Gastrocnemius medialis (tissue), 4 donors: ENCODE measurements at regions not wholly inside any gene's neighbourhood (a gene's known extent, or its start where the extent isn't known, plus 50 kb on each side); places are given as distances from the start of the nearest gene placed in this dataset.

ENCODE experiments used
- ATAC-seq, 2 donors: fragments of 150-250 bp; one replicate each; pipeline ENCODE4 v1.9.1; 2016
- DNase-seq, 2 donors: peaks; one replicate each; pipeline ENCODE4 v3.0.0-alpha.2; 2019
- H3K27ac ChIP-seq, 4 donors: fragments of 200-600 bp; sonication (generic); 1 replicate in 1 of 4; 2 replicates in 3 of 4; pipeline ENCODE4 v1.5.1; 2016 to 2018; ENCODE audit warnings: mild to moderate bottlenecking in 2 of 4, moderate library complexity in 1 of 4
- H3K27me3 ChIP-seq, 3 donors: fragments of 200-600 bp; sonication (generic) in 2 of 3; 1 replicate in 1 of 3; 2 replicates in 2 of 3; pipeline versions ENCODE4 v1.5.1 to v1.6.0; 2016 to 2019; ENCODE audit warnings: mild to moderate bottlenecking in 1 of 3, moderate library complexity in 1 of 3
- H3K36me3 ChIP-seq, 2 donors: fragments of 200-600 bp; sonication (generic) in 1 of 2; one replicate each; pipeline ENCODE4 v1.5.1; 2017 to 2018
- H3K4me1 ChIP-seq, 2 donors: fragments of 200-600 bp; sonication (generic) in 1 of 2; one replicate each; pipeline ENCODE4 v1.5.1; 2016 to 2017; ENCODE audit warnings: mild to moderate bottlenecking in 2 of 2
- H3K4me3 ChIP-seq, 4 donors: fragments of 200-600 bp; sonication (generic) in 3 of 4; 1 replicate in 1 of 4; 2 replicates in 3 of 4; pipeline ENCODE4 v1.5.1; 2016 to 2019; ENCODE audit warnings: mild to moderate bottlenecking in 2 of 4
- H3K9me3 ChIP-seq, 3 donors: fragments of 200-600 bp; sonication (generic) in 2 of 3; 1 replicate in 1 of 3; 2 replicates in 2 of 3; pipeline ENCODE4 v1.5.1; 2016 to 2019
- CTCF ChIP-seq, 5 experiments: fragments of 450-650 bp in 3 of 5; fragments of 200-600 bp in 2 of 5; sonication (generic) in 2 of 5; IDR thresholded peaks in 4 of 5; conservative IDR thresholded peaks in 1 of 5; 1 replicate in 4 of 5; 2 replicates in 1 of 5; pipeline ENCODE4 v1.5.1; 2016 to 2019; ENCODE audit warnings: antibody characterized with exemption in 5 of 5, mild to moderate bottlenecking in 3 of 5, moderate library complexity in 3 of 5
- POLR2A ChIP-seq, 2 donors: fragments of 450-650 bp; IDR thresholded peaks; one replicate each; pipeline ENCODE4 v1.6.1; 2017; ENCODE audit warnings: antibody characterized with exemption in 2 of 2, mild to moderate bottlenecking in 2 of 2, moderate library complexity in 2 of 2
- in situ Hi-C, 4 donors: fragments of 200-750 bp; cut with MboI; loops; one replicate each; pipeline versions ENCODE4 v1.15.0 to v1.8.0; 2017; ENCODE audit warnings: low sequenced_read_pairs in 4 of 4
- intact Hi-C: fragments of 100-400 bp; cut with DNase I; formaldehyde crosslinking; loops from one replicate; pipeline ENCODE4 v1.15.1; 2023; ENCODE audit warnings: low total_unique reads

- intact Hi-C loops (no loop called here), in situ Hi-C loops (no loop called here)
- Histone ChIP-seq H3K36me3 (no peaks in the 10 kb centered on the region), H3K4me3 (no peak overlapping the region), H3K27ac (no peak overlapping the region), H3K27me3 (no peaks in the 10 kb centered on the region), H3K4me1 (no peaks in the 10 kb centered on the region), H3K9me3 (no peaks in the 10 kb centered on the region)
- TF ChIP-seq CTCF (IDR thresholded peaks at IDR 0.05 in 4 of 5, conservative IDR thresholded peaks at IDR 0.05 in 1 of 5) (no peak), POLR2A (IDR thresholded peaks at IDR 0.05) (no peak)
- ATAC-seq, result no peak
- DNase-seq, result no peak
These were observed 145.6 kb downstream of the LRIG3 start for GRCh38 chr12:58774731-58775130.

- Histone ChIP-seq H3K27me3 (no peaks in the 10 kb centered on the region), H3K4me3 (no peak overlapping the region), H3K9me3 (no peaks in the 10 kb centered on the region), H3K36me3 (no peaks in the 10 kb centered on the region), H3K27ac (no peak overlapping the region), H3K4me1 (no peaks in the 10 kb centered on the region)
- in situ Hi-C loops (no loop called here), intact Hi-C loops (no loop called here)
- DNase-seq (no peak), ATAC-seq (no peak)
- TF ChIP-seq POLR2A (IDR thresholded peaks at IDR 0.05) (no peak), CTCF (IDR thresholded peaks at IDR 0.05 in 4 of 5, conservative IDR thresholded peaks at IDR 0.05 in 1 of 5) (no peak)
These were observed 144.9 kb downstream of the LRIG3 start for GRCh38 chr12:58775396-58775795.

- in situ Hi-C loops (no loop called here), intact Hi-C loops (no loop called here)
- Histone ChIP-seq H3K4me3 (no peak overlapping the region), H3K27me3 (no peaks in the 10 kb centered on the region), H3K36me3 (no peaks in the 10 kb centered on the region), H3K27ac (no peak overlapping the region), H3K4me1 (no peaks in the 10 kb centered on the region), H3K9me3 (no peaks in the 10 kb centered on the region)
- DNase-seq (no peak), ATAC-seq (no peak)
- TF ChIP-seq POLR2A (IDR thresholded peaks at IDR 0.05), result no peak
- no peak for TF ChIP-seq CTCF (IDR thresholded peaks at IDR 0.05 in 4 of 5, conservative IDR thresholded peaks at IDR 0.05 in 1 of 5)
These were observed 144.2 kb downstream of the LRIG3 start for GRCh38 chr12:58776144-58776543.

- ATAC-seq (no peak), DNase-seq (no peak)
- peak overlapping the region in 1 of 4 donors; percentile 1 for H3K4me3 ChIP-seq
- TF ChIP-seq POLR2A (IDR thresholded peaks at IDR 0.05) (no peak), CTCF (IDR thresholded peaks at IDR 0.05 in 4 of 5, conservative IDR thresholded peaks at IDR 0.05 in 1 of 5) (no peak)
- no peaks in the 10 kb centered on the region for H3K36me3 ChIP-seq
- no peaks in the 10 kb centered on the region for H3K4me1 ChIP-seq
- no peaks in the 10 kb centered on the region for H3K27me3 ChIP-seq
- H3K9me3 ChIP-seq, result no peaks in the 10 kb centered on the region
- intact Hi-C loops, result no loop called here
- H3K27ac ChIP-seq, result no peak overlapping the region
- in situ Hi-C loops, result no loop called here
These were observed 142.5 kb downstream of the LRIG3 start for GRCh38 chr12:58777815-58778214.

- no peak for TF ChIP-seq CTCF (IDR thresholded peaks at IDR 0.05 in 4 of 5, conservative IDR thresholded peaks at IDR 0.05 in 1 of 5)
- TF ChIP-seq POLR2A (IDR thresholded peaks at IDR 0.05), result peak in 1 of 2 donors; percentile 23
- H3K9me3 ChIP-seq, result no peaks in the 10 kb centered on the region
- in situ Hi-C loops, result no loop called here
- no peaks in the 10 kb centered on the region for H3K27me3 ChIP-seq
- peak overlapping the region in 2 of 4 donors; percentile 2 to 31 for H3K4me3 ChIP-seq
- no peak for ATAC-seq
- H3K4me1 ChIP-seq, result no peaks in the 10 kb centered on the region
- no peaks in the 10 kb centered on the region for H3K36me3 ChIP-seq
- intact Hi-C loops, result no loop called here
- no peak for DNase-seq
- H3K27ac ChIP-seq, result peak overlapping the region in 1 of 4 donors; percentile 37
These were observed 138.7 kb downstream of the LRIG3 start for GRCh38 chr12:58781609-58782008.
